IMR-90 (cell line): ENCODE measurements at regions not wholly inside any gene's neighbourhood (a gene's known extent, or its start where the extent isn't known, plus 50 kb on each side); places are given as distances from the start of the nearest gene placed in this dataset.

ENCODE experiments used
- ATAC-seq: fragments of 200-7000 bp; cut with Tn5 transposase; 2 replicates; pipeline ENCODE4 v1.9.1; 2020; ENCODE audit warnings: low read depth, mild to moderate bottlenecking, moderate library complexity
- BruUV-seq: library from RNA; stranded (reverse); fragments of 400-500 nt; replicated peaks from 2 replicates; lab custom pipeline; 2021; lab: Mats Ljungman, UMichigan
- CTCF ChIA-PET: fragments of 300-600 bp; formaldehyde crosslinking; extraction: SDS; loops from one replicate; lab custom pipeline; 2021; ENCODE audit warnings: antibody characterized with exemption; lab: Yijun Ruan, JAX
- POLR2A ChIA-PET: fragments of 300-600 bp; sonication (Branson Sonifier 250); formaldehyde crosslinking; loops from one replicate; lab custom pipeline; 2022; ENCODE audit warnings: antibody characterized with exemption; ENCODE audit not compliant: unreplicated experiment; lab: Charles Lee
- DNase-seq: peaks from one replicate; pipeline ENCODE4 v3.0.0; 2013
- H2AFZ ChIP-seq: replicated peaks from 2 replicates; pipeline ENCODE3; 2013; ENCODE audit warnings: low read length, mild to moderate bottlenecking; ENCODE audit not compliant: poor library complexity
- H2AK5ac ChIP-seq: 2 replicates; pipeline ENCODE4 v1.6.1; 2013; ENCODE audit warnings: low read depth, low read length, inconsistent platforms
- H2AK9ac ChIP-seq: replicated peaks from 2 replicates; pipeline ENCODE3; 2013; ENCODE audit warnings: mild to moderate bottlenecking, low read depth, low read length, moderate library complexity; ENCODE audit not compliant: poor library complexity
- H2BK120ac ChIP-seq: 2 replicates; pipeline ENCODE4 v1.6.1; 2013; ENCODE audit warnings: low read depth, low read length, inconsistent platforms
- H2BK15ac ChIP-seq: 3 replicates; pipeline ENCODE4 v1.6.1; 2013; ENCODE audit warnings: low read depth, low read length, inconsistent platforms
- H2BK20ac ChIP-seq: 2 replicates; pipeline ENCODE4 v1.6.1; 2013; ENCODE audit warnings: low read depth, mild to moderate bottlenecking, inconsistent platforms, low read length, moderate library complexity
- H2BK5ac ChIP-seq: 2 replicates; pipeline ENCODE4 v1.6.1; 2013; ENCODE audit warnings: mild to moderate bottlenecking, low read depth, low read length, inconsistent platforms; ENCODE audit not compliant: poor library complexity, severe bottlenecking
- H3K14ac ChIP-seq: replicated peaks from 2 replicates; pipeline ENCODE4 v1.6.1; 2013; ENCODE audit warnings: low read depth, low read length, inconsistent platforms
- H3K18ac ChIP-seq: 2 replicates; pipeline ENCODE4 v1.6.1; 2013; ENCODE audit warnings: low read depth, low read length, control low read depth
- H3K23ac ChIP-seq: 2 replicates; pipeline ENCODE4 v1.6.1; 2013; ENCODE audit warnings: low read depth, low read length, inconsistent platforms
- H3K27ac ChIP-seq: 2 replicates; pipeline ENCODE4 v1.5.1; 2013; ENCODE audit warnings: mild to moderate bottlenecking, control low read depth, low read length; ENCODE audit not compliant: insufficient read depth
- H3K27me3 ChIP-seq: 2 replicates; pipeline ENCODE4 v1.6.1; 2013; ENCODE audit warnings: low read length; ENCODE audit not compliant: control insufficient read depth, insufficient read depth
- H3K36me3 ChIP-seq: 2 replicates; pipeline ENCODE4 v1.6.1; 2013; ENCODE audit warnings: low read length, mixed read lengths; ENCODE audit not compliant: control insufficient read depth, insufficient read depth
- H3K4ac ChIP-seq: 2 replicates; pipeline ENCODE4 v1.6.1; 2013; ENCODE audit warnings: low read depth, low read length, inconsistent platforms
- H3K4me1 ChIP-seq: 2 replicates; pipeline ENCODE4 v1.6.1; 2013; ENCODE audit warnings: low read length, mixed read lengths; ENCODE audit not compliant: control insufficient read depth, insufficient read depth
- H3K4me2 ChIP-seq: 2 replicates; pipeline ENCODE4 v1.6.1; 2013; ENCODE audit warnings: low read depth, mild to moderate bottlenecking, control low read depth, low read length, moderate library complexity
- H3K4me3 ChIP-seq: 2 replicates; pipeline ENCODE4 v1.5.1; 2013; ENCODE audit warnings: low read depth, mild to moderate bottlenecking, control low read depth, low read length, moderate library complexity; ENCODE audit not compliant: insufficient read depth
- H3K56ac ChIP-seq: 2 replicates; pipeline ENCODE4 v1.6.1; 2013; ENCODE audit warnings: low read length, inconsistent platforms; ENCODE audit not compliant: insufficient read depth; ENCODE audit errors: extremely low read depth
- H3K79me1 ChIP-seq, 2 experiments: 2 replicates each; pipeline ENCODE4 v1.6.1; 2013; ENCODE audit warnings: low read length in 2 of 2, inconsistent platforms in 1 of 2, low read depth in 1 of 2
- H3K9ac ChIP-seq: 2 replicates; pipeline ENCODE4 v1.6.1; 2013; ENCODE audit warnings: low read depth, low read length, control low read depth
- H3K9me1 ChIP-seq: 2 replicates; pipeline ENCODE4 v1.6.1; 2013; ENCODE audit warnings: low read length, inconsistent platforms; ENCODE audit not compliant: insufficient read depth
- H3K9me3 ChIP-seq: 2 replicates; pipeline ENCODE4 v1.6.1; 2013; ENCODE audit warnings: low read length; ENCODE audit not compliant: control insufficient read depth, insufficient read depth
- H4K20me1 ChIP-seq: 2 replicates; pipeline ENCODE4 v1.6.1; 2013; ENCODE audit warnings: low read length, inconsistent platforms; ENCODE audit not compliant: insufficient read depth
- H4K5ac ChIP-seq: 2 replicates; pipeline ENCODE4 v1.6.1; 2013; ENCODE audit warnings: mild to moderate bottlenecking, low read depth, low read length, control low read depth
- H4K8ac ChIP-seq, 2 experiments: 2 replicates each; pipeline ENCODE4 v1.6.1; 2013; ENCODE audit warnings: low read depth in 2 of 2, low read length in 2 of 2, control low read depth in 1 of 2, inconsistent platforms in 1 of 2
- H4K91ac ChIP-seq: 2 replicates; pipeline ENCODE4 v1.6.1; 2013; ENCODE audit warnings: low read depth, low read length, inconsistent platforms; ENCODE audit not compliant: insufficient read depth
- SMC3 ChIP-seq: fragments of 150-350 bp; IDR thresholded peaks from 2 replicates; pipeline ENCODE4 v1.6.1; 2016; ENCODE audit warnings: low read depth, mild to moderate bottlenecking, antibody characterized with exemption, low read length, moderate library complexity
- WGBS, 2 experiments: methylation state at CpG; one replicate each; pipeline versions ENCODE4 v1.1.5 to v1.1.7; 2013; ENCODE audit warnings: missing lambda C conversion rate in 2 of 2; ENCODE audit not compliant: insufficient read length in 1 of 2; ENCODE audit errors: extremely low coverage in 2 of 2; 5-methylcytosine and 5-hydroxymethylcytosine counted together
- dilution Hi-C: fragments of 300-500 bp; cut with HindIII; formaldehyde crosslinking; loops from one replicate; pipeline ENCODE4 v1.14.3; 2018; ENCODE audit warnings: low sequenced_read_pairs; ENCODE audit not compliant: unreplicated experiment
- in situ Hi-C: fragments of 300-500 bp; cut with MboI; formaldehyde crosslinking; loops from 3 replicates; pipeline ENCODE4 v1.14.3; 2019; ENCODE audit warnings: low sequenced_read_pairs, inconsistent platforms, mixed read lengths
- intact Hi-C: fragments of 100-400 bp; cut with micrococcal nuclease; formaldehyde crosslinking; loops from 2 replicates; pipeline ENCODE4 v1.10.0; 2022

GRCh38 chr16:87127766-87128147 is 189.4 kb downstream of the C16orf95 start:
- Histone ChIP-seq H4K91ac (no peak overlapping the region; the same call in 1 of the 2 replicates), H2AK5ac (peak overlapping the region; percentile 39; the same call in 1 of the 2 replicates), H3K14ac (0 out of 2 replicates have a peak overlapping the region, but pooled peaks have one; percentile 28), H2BK5ac (no peak overlapping the region), H3K27me3 (peaks cover 22% of the 10 kb centered on the region), H3K56ac (no peak overlapping the region), H2AK9ac (no peak overlapping the region), H4K5ac (peak overlapping the region; percentile 24; the same call in 1 of the 2 replicates), H3K9me1 (peaks cover 11% of the 10 kb centered on the region), H3K4ac (peak overlapping the region; percentile 16; the same call in 1 of the 2 replicates), H3K23ac (peak overlapping the region; percentile 23; the same call in 1 of the 2 replicates), H2BK120ac (peak overlapping the region; percentile 90), H3K27ac (peak overlapping the region; percentile 35; the same call in 1 of the 2 replicates), H3K4me3 (no peak overlapping the region), H4K20me1 (no peaks in the 10 kb centered on the region), H3K4me2 (no peak overlapping the region; the same call in 1 of the 2 replicates), H3K9ac (no peak overlapping the region), H3K4me1 (peaks cover 14% of the 10 kb centered on the region; the same call in 1 of the 2 replicates), H3K9me3 (peaks cover 15% of the 10 kb centered on the region), H3K36me3 (no peaks in the 10 kb centered on the region), H3K79me1 (no peaks in the 10 kb centered on the region), H4K8ac (no peak overlapping the region; a peak in 2 of 4 replicates), H3K18ac (peak overlapping the region; percentile 2; the same call in 1 of the 2 replicates), H2BK20ac (no peak overlapping the region), H2AFZ (peak overlapping the region; percentile 95), H2BK15ac (no peak overlapping the region)
- no peak for TF ChIP-seq SMC3
- CTCF ChIA-PET: no interaction called here
- DNase-seq (no peak), ATAC-seq (no peak)
- in situ Hi-C loops: no loop called here
- intact Hi-C loops: no loop called here
- dilution Hi-C loops: no loop called here
- 71% methylated on average over 1 of the region's 6 CpGs; no CpG with 5 or more reads in 1 of the 2 experiments for WGBS, 2 experiments
- POLR2A ChIA-PET: no interaction called here
- BruUV-seq: no TSS peak
